ENCODE measurements at regions not wholly inside any gene's neighbourhood (a gene's known extent, or its start where the extent isn't known, plus 50 kb on each side); places are given as distances from the start of the nearest gene placed in this dataset.

DNA sequence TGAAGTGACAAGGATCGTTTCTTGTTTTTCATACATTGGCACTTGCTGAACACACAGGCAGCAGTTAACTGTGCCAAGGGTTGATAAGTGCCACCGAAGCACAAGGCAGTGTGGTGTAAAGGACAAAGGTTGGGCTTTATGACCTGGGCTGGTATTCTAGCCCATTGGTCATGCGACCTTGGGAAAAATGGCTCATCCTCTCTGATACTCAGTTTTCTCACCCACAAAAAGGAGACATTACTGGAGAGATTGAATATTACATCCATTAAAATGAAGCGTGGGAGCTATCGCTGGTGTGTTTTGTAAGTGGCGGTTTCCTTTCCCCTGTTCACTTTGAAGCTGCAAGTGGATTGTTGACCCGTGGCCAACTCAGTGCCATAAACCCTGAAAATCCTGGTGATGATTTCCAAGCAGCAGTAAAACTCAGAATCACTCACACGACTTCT is 216.9 kb downstream of the HAPSTR1 start:
- no peak for DNase-seq

DNA sequence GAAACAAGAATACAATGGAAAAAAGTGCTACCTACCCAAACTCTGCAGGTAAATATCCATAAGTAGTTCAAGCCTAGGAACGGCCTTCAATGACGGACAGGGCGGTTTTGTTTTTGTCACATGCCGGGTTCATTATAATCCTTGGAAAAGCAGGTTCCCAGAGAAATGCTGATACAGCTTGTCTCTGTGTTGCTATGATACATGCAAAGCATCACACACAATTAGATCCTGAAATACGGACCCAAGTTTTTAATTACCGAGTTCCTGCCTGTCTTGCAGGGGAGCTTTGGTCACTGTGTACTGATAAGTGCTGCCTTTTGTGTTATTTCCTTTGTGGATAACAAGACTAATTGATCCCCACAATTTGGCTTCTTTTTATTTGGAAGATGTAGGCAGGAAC is 217.4 kb downstream of the HAPSTR1 start:
- DNase-seq = no peak

DNA sequence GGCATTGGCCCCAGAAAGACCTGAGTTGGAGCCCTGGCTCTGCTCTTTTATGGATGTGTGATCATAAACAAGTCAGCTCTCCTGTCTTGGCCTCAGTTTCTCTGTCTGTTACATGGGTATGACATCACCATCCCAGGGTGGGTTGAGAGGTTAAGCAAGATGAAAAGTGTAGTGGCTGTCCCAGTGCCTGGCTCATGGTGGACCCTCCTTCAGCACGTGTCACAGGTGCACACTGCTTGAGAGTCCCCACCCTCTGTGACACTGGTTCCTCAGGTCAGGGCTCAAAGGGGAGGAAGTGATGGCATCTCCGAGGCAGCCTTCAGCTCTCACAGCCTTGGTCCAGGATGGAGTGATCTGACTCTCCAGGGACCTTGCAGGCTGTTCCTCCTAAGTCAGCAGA is 218.4 kb downstream of the HAPSTR1 start:
- no peak for DNase-seq

DNA sequence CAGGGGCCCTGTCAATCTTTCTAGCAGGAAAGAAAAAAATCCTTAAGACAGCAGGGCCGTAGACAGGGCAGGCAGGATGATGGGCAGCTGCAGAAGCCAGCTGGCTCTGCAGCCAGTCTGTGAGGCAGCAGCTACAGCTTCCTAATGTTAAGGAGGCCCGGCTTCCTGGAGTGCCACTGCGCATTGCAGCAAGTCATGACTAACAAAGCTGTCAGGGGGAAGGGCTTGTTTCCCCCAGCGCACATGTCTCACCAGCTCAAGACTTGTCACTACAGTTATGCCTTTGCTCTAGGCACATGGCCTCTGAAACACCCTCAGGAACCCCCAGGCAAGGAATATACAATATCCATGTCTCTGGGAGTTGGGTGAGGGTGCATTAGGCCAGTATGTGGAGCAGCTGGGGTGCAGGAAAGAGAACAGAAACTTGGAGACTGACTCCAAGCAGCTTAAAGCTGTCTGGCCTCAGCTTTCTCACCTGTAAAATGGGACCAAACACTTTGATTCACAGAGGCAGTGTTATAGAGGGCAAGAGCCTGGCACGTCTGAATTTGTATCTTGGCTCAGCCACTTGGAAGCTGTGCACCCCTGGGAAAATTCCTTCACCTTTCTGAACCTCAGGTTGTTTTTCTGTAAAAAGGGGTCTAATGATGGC is 220.0 kb downstream of the HAPSTR1 start:
- no peak for DNase-seq

DNA sequence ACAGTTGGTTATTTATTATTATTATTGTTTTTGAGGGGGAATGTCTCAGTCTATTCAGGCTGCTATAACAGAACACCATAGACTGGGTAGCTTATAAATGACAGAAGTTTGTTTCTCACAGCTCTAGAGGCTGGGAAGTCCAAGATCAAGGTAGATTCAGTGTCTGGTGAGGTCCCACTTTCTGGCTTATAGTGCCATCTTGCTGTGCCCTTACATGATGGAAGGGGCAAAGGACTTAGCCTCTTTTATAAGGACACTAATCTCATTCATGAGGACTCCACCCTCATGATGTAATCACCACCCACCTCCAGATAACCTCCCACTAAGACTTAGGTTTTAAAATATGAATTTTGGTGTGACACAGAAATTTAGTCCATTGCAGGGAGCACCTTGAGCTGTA is 224.6 kb downstream of the HAPSTR1 start:
- DNase-seq = no peak

DNA sequence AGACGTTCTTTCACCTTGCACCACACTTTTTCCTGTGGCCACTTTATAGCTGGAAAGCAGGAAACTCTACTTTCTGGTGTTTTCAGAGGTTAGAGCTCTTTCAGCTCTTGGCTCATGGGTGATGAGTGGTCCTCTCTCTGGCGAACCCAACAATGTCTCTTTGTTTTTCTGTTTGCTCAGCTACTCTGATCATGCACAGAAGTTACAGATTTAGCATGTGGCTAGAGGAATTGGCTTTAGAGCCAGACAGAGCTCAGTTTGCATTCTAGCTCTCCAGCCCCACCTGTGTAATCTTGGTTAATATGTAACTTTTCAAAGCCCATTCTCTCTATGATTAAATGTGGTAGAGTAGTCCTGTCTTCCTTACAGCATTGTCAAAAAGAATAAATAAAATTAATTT is 225.2 kb downstream of the HAPSTR1 start:
- DNase-seq = peak; percentile 21

DNA sequence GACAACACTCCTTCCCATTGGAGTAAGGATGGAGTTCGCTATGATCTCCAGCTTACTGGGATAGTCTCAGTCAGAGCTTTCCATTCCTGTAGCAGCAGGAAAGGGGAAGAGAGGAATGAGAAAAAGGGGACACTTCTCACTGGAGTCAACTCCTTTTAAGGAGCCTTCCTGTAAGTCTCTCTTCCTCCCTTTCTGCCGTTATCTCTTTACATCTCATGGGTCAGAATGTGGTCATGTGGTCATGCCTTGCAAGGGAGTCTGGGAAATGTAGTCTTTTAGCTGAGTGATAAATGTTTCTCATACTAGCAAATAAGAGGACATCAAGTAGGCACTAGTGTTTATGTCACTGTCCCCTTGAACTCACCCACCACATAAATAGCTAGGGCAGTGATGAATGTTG is 227.3 kb downstream of the HAPSTR1 start:
- no peak for DNase-seq

DNA sequence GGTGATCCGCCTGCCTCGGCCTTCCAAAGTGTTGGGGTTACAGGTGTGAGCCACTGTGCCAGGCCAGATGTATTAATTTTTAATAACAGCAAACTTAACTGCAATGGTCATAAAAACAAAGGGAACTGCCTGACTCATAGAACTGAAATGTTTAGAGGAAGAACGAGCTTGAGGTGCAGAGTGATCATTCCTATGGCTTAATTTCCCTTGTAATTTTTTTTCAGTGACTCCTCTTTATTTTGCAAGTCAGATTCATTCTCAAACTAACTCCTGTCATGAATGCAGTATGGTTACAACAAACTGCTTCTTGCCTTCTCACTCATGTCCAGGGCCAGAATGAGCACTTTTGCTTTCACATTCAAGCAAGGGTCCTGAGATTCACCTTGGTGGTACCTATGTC is 231.3 kb downstream of the HAPSTR1 start:
- DNase-seq = no peak

DNA sequence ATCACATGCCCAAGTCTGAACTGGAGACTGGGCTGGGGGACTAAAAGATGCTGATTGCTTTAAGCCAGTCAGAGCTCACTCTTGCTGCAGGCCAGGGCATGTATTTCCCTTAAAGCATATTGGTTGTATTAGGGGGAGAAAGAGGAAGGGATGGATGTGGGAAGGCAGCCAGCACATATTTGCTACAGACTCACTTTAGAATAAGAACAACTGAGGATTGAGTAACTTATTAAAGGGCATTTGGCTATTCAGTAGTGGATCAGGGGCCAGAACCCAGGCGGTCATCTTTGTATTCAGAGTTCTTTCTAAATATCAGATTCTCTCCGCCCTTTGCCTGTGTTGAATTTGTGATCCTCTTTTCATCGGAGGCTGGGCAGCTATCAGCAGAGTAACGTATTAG is 231.7 kb downstream of the HAPSTR1 start:
- DNase-seq = no peak

DNA sequence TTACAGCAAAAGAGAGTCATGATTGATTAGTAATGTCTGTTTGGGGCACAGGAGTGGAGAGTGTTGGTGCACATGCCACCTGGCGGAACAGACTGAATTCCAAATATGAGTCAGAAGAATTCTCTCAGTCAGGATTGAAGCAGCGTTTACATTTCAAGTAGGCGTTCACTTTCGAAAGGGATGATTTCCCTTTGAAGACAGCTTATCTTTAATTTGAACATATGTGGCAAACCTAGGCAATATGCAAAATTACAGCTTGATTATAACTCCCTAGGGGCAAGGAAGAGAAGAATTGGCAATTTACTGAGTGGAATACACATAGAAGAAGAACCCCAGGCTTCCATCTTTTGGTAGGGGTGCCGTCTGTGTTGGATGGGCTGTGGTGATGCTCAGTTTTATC is 235.8 kb downstream of the HAPSTR1 start:
- DNase-seq = no peak

DNA sequence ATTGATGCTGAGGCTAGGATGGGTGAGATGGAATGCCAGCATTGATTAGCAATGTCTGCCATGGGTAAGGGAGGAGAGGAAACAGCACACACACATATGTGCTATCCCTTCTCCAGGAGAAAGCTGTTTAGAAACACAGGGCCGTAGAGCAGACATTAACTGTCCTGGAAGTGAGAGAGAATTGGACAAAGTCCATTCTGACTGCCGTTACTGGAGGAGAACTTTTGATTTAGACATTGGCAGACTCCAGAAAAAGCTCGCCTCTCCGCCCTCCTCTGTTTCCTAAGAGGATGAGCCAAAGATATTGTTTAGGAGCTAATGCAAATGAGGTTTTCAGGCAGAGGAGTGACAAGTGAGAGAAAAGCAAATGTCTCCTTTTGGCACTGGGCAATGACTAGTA is 237.0 kb downstream of the HAPSTR1 start:
- DNase-seq = no peak

DNA sequence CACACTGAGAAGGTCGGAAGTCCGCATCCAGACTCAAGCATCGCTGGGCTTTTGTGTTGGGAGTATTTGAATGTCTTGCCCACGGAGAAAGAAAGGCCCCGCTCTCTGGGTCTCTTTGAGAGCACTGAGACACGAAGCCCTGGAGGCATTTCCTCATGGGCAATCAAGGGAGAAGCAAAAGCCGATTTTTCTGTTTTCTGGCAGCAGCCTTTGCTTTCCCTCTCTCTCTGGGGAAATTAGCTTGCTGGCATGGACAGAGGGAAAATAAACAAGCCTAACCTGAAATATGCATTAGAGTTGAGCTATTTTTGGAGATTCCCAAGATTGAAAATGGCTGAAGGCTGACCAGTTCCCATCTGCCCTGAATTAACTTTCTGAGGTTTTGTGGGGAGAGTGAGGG is 238.7 kb downstream of the HAPSTR1 start:
- DNase-seq = no peak

DNA sequence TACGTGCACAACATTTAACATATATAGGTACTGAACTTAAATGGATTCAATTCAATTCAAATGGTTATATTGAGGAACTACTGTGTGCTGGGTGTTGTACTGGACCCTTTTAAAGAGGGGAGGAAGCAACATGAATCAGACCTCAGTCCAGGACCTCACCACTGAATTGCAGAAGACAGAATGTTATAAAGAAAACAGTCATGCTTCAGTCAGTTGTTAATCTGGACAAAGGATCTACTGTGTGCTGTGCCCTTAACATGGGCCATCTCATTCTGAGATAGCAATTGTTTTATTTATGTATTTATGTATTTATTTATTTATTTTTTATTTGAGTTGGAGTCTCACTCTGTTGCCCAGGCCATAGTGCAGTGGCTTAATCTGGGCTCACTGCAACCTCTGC is 240.1 kb downstream of the HAPSTR1 start:
- no peak for DNase-seq

DNA sequence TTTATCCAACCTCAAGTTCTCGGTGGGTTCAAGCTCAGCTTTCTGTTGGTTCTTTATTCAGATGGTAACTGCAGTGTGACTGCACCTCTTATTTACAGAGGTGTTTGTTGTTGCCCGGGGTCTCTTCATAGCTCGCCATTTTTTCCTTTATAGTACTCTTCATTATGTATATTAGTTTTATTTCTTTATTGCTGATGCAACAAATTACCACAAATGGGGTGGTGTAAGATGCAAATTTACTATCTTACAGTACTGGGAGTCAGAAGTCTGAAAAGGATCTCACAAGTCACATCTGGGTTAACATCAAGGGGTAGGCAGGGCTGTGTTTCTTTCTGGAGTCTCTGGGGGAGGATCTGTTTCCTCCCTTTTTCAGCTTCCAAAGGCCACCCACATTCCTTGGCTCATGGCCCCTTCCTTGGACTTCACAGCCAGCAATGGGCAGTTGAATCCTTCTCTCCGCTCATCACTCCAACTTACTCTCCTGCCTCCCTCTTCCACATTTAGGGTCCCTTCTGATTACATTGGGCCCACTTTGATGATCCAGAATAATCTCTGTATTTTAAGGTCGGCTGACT is 241.2 kb downstream of the HAPSTR1 start:
- DNase-seq = no peak

DNA sequence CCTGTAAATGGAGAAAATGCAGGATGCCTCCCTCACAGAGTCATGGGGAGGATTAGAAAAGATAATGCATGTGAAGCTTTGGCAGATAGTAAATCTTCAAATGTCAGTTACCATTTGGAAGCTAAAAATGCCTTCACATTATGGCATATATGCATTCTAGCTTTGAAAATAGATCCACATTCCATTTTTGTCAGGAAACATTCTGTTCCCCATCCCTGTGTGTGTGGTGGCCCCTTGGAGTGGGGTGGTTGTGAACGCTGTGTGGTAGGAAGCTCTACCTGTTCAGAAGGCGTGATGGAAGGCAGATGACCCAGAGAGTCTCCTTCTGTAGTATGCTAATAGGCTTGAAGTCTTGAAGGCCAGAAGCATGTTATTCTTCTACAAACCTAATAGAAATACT is 242.0 kb downstream of the HAPSTR1 start:
- no peak for DNase-seq

DNA sequence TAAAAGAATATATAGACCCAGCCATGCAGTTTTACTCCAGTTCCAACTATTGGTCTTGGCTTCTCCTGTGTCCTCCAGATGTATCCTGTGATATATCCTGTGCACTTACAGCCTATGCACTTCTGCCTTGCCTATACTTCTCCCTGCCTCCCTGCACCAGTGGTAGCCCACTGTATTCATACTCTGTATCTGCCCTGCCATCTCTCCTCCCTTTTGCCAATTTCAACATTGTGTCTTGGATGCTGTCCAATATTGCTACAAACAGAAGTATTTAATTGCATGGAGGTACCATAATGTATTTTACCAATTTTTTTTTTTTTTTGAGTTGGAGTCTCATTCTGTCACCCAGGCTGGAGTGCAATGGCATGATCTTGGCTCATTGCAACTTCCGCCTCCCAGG is 242.7 kb downstream of the HAPSTR1 start:
- no peak for DNase-seq

DNA sequence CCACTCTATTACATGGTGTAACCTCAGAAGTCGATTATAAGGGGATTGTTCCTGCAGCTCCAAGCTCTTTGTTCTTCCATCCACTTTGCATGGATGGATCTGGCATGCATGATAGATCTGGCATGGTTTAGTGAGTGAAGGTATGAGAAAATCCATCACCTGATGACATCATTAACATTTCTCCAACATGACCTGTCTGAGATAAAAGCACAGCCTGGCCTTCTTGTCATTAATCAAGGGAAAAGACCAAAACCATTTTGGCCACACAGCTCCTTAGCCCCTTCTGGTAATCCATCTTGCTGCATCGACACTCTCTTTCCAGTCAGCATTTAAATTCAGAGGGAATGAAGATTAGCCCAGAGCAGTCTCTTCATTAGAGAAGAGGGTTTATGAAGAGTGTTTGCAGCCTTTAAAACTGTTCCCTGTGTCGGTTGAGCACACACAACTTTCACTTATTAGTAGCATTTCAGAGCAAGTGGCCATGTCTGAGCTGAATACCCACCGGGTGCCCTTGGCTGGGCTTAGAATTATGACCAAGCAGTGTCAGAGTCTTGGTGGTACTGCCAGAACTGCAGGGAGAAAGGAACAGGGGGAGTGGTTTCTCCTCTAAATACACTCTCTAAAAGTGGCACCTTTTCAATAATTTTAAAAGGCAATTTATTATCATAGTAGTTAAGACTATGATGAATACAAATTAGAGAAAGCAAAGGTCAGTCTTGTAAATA is 246.0 kb downstream of the HAPSTR1 start:
- DNase-seq = peak; percentile 8

DNA sequence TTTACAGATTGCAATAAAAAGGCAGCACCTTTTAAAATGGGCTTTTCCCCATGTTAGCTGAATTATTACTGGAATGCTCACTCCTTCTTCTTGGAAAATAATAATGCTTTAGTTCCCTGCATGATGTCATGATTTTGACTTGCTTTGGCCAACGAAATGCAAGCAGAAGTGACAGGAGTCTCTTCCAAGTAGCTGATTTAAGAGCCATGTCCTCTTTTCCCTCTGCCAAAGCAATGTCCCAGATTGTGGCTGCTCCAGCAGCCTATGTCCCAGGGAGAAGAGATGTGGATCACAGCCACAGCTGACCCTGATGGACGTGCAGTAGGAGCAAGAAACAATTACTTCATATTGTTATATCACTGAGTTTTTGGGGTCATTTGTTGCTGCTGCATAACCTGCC is 246.6 kb downstream of the HAPSTR1 start:
- no peak for DNase-seq

DNA sequence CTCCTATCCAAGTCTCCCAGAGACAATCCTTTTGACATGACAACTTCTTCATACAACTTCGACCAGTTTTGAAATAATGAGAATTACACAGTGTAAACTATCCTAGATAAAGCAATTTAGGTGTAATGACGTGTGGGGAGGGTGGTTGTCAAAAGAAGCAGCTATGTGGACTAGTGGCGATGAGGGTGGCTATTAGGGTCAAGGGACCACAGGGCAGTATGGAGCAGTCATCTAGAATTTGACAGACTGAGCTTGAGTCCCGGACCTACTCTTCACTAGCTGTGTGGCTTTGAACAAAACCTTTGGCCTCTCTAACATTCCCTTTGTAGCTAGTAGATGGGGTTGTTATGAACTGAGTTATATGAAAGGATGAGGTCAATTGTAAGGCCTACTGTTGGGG is 247.1 kb downstream of the HAPSTR1 start:
- no peak for DNase-seq

DNA sequence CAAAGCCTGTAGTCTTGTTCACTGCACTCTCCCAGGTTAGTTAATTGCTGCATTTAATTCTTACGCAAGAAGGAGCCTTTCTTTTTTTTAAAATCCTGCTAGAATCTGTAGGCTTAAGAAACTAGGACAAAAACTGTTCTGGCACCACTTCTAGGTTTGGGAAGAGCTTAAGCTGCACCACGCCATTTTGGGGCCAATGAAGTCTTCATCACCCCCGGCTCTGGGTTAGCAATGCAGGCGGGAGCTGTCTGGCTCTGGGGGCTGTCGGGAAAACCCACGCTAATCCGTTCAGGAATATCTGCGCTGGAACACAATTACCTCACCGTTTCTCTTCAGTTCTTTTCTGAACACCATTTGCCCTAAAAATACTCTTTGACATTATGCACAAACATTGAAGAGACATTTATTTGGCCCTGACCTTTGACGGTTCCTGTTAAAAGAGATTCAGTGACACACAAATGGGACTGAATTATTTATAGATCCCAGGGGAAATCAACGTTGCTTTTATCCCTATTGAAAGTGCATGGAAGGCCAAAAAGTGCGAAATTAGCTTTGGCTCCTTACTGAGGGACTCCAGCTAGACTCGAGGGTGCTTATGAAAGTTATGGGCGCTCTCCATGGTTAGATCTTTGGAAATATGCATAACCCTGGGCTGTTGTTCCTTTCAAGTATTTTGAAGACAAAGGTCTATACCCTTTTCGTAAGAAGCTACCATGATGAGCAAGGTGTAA is 249.2 kb downstream of the HAPSTR1 start:
- no peak for DNase-seq

DNA sequence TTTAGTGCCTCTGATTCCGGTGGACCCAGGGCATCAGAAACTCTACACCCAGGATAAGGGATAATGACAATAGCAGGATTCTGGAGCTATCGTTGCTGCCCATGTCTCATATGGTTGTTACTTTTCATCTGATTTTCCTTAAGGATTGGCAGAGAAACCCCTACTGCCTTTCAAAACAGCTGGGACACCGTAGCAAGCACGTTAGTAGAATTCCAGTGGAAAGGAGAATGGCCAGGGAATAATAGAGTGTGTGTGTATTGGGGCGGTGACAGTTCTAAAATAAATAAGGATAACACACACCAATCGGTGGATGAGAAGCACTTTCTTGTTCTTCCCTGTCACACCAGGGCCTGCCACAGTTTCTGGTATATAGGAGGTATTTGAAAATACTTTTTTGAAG is 251.8 kb downstream of the HAPSTR1 start:
- no peak for DNase-seq

DNA sequence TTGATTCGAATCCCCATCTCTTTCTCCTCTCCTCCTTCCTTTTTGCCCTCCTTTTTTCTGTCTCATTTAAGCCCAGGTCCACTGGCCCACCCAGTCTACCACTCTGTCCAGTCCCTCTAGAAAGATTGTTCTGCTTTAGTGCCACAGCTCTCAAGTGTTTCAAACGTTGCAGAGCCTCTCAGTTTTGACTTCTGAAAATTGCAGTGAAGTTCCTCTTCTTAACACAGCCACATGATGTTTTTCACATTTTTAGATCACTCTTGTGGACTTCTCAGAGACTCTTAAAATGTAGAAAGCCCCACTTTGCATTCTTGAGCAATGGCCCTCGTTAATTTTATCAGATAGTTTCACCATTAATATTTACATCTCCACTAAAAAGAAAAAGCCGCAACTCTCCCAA is 253.1 kb downstream of the HAPSTR1 start:
- DNase-seq = no peak

DNA sequence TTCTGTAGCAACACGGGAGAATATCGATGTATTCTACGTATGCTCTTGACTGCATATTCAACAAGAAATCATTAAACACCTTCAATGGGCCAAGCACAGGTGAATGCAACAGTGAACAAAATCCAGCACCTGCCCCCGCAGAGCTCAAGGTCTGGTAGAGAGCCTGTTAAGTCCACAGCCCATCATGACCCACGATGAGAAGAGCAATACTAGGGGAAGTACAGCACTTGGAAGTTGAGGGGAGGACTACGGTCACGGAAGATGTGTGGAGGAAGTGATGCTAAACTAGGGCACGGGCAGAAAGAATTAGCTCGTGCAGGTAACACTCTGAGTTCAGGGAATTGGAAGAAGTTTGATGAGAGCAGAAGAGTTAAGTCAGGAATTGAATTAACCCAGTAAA is 253.6 kb downstream of the HAPSTR1 start:
- DNase-seq = no peak

DNA sequence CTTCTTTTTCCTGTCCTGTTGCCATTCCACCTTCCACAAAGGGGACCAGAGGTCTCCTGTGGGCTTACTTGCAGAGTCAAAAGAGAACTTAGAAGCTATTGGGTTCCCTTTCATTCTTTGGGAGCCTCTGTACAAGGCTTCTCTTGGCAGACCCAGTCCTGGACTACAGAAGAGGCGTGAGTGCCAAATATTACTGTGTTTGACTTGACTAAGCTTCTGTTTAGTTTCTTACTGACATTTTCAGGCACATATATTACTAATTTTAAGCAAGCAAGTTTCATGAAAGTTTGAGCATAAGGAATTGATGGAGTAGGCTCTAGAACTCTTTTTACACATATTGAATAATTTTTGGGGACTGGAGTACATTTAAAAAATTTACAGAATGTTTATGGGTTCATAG is 254.4 kb downstream of the HAPSTR1 start:
- DNase-seq = no peak

All from midbrain (tissue), 1 donor.